SK-N-SH treated with all-trans-retinoic acid at 6 μM for 48 hours (cell line): ENCODE measurements at regions not wholly inside any gene's neighbourhood (a gene's known extent, or its start where the extent isn't known, plus 50 kb on each side); places are given as distances from the start of the nearest gene placed in this dataset.

Experiments
- ATAC-seq: fragments of 200-7000 bp; cut with Tn5 transposase; 3 replicates; pipeline ENCODE4 v1.9.1; 2020; ENCODE audit warnings: mild to moderate bottlenecking, moderate library complexity
- ARNTL ChIP-seq: fragments of 450-650 bp; formaldehyde crosslinking; IDR thresholded peaks from 2 replicates; pipeline ENCODE4 v1.5.0; 2020; ENCODE audit warnings: low read depth, mild to moderate bottlenecking, moderate library complexity, borderline replicate concordance
- BACH2 ChIP-seq: fragments of 250-450 bp; sonication (Bioruptor Pico); IDR thresholded peaks from 2 replicates; pipeline ENCODE4 v1.9.0; 2021; ENCODE audit warnings: mild to moderate bottlenecking, borderline replicate concordance
- CREB5 ChIP-seq: fragments of 250-450 bp; sonication (Bioruptor Pico); IDR thresholded peaks from 2 replicates; pipeline ENCODE4 v1.5.1; 2020; ENCODE audit warnings: low read depth, mild to moderate bottlenecking, moderate library complexity
- CSDC2 ChIP-seq: fragments of 250-450 bp; sonication (Bioruptor Pico); IDR thresholded peaks from 2 replicates; pipeline ENCODE4 v1.5.0; 2020; ENCODE audit warnings: mild to moderate bottlenecking, moderate library complexity
- ESRRG ChIP-seq: fragments of 250-450 bp; sonication (Bioruptor Pico); IDR thresholded peaks from 2 replicates; pipeline ENCODE4 v1.6.1; 2021; ENCODE audit warnings: mild to moderate bottlenecking
- GLIS3 ChIP-seq: fragments of 250-450 bp; sonication (Bioruptor Pico); IDR thresholded peaks from 2 replicates; pipeline ENCODE4 v1.5.0; 2020; ENCODE audit warnings: mild to moderate bottlenecking, moderate library complexity
- ISL1 ChIP-seq: fragments of 250-450 bp; sonication (Bioruptor Pico); IDR thresholded peaks from 2 replicates; pipeline ENCODE4 v2.1.2; 2022; ENCODE audit warnings: mild to moderate bottlenecking, moderate library complexity
- OSR1 ChIP-seq: fragments of 250-450 bp; sonication (Bioruptor Pico); IDR thresholded peaks from 2 replicates; pipeline ENCODE4 v1.8.0; 2022; ENCODE audit warnings: moderate library complexity, mild to moderate bottlenecking, inconsistent platforms
- PPARA ChIP-seq: fragments of 250-450 bp; sonication (Bioruptor Pico); IDR thresholded peaks from 2 replicates; pipeline ENCODE4 v1.5.0; 2020; ENCODE audit warnings: mild to moderate bottlenecking, borderline replicate concordance
- RARB ChIP-seq: fragments of 250-450 bp; sonication (Bioruptor Pico); IDR thresholded peaks from 2 replicates; pipeline ENCODE4 v1.8.0; 2021; ENCODE audit warnings: mild to moderate bottlenecking, moderate library complexity
- SNAI2 ChIP-seq: fragments of 250-450 bp; sonication (Bioruptor Pico); IDR thresholded peaks from 2 replicates; pipeline ENCODE4 v1.5.0; 2020; ENCODE audit warnings: mild to moderate bottlenecking, moderate library complexity
- TOX ChIP-seq: fragments of 250-450 bp; sonication (Bioruptor Pico); IDR thresholded peaks from 2 replicates; pipeline ENCODE4 v1.8.0; 2021; ENCODE audit warnings: mild to moderate bottlenecking, moderate library complexity, borderline replicate concordance
- TSHZ2 ChIP-seq: fragments of 250-450 bp; sonication (Bioruptor Pico); IDR thresholded peaks from 2 replicates; pipeline ENCODE4 v1.5.0; 2020; ENCODE audit warnings: mild to moderate bottlenecking, moderate library complexity
- ZC3H10 ChIP-seq: fragments of 250-450 bp; sonication (Bioruptor Pico); IDR thresholded peaks from 2 replicates; pipeline ENCODE4 v1.5.1; 2021; ENCODE audit warnings: mild to moderate bottlenecking, moderate library complexity
- ZFP3 ChIP-seq: fragments of 250-450 bp; sonication (Bioruptor Pico); IDR thresholded peaks from 2 replicates; pipeline ENCODE4 v1.5.0; 2020; ENCODE audit warnings: mild to moderate bottlenecking, moderate library complexity
- ZFP30 ChIP-seq: fragments of 450-650 bp; formaldehyde crosslinking; IDR thresholded peaks from 2 replicates; pipeline ENCODE4 v1.5.0; 2022; ENCODE audit warnings: mild to moderate bottlenecking, moderate library complexity
- ZNF70 ChIP-seq: fragments of 450-650 bp; formaldehyde crosslinking; IDR thresholded peaks from 2 replicates; pipeline ENCODE4 v1.5.0; 2020; ENCODE audit warnings: mild to moderate bottlenecking, moderate library complexity
- ZNF8 ChIP-seq: fragments of 450-650 bp; formaldehyde crosslinking; IDR thresholded peaks from 2 replicates; pipeline ENCODE4 v1.5.0; 2020; ENCODE audit warnings: mild to moderate bottlenecking, moderate library complexity
- TF ChIP-seq, protein P1 (sequence below): fragments of 250-450 bp; sonication (Bioruptor Pico); IDR thresholded peaks from 2 replicates; pipeline ENCODE4 v1.8.0; 2021; ENCODE audit warnings: low read depth, mild to moderate bottlenecking, moderate library complexity, borderline replicate concordance
- TF ChIP-seq, protein P2 (sequence below): fragments of 250-450 bp; sonication (Bioruptor Pico); IDR thresholded peaks from 2 replicates; pipeline ENCODE4 v1.5.1; 2021; ENCODE audit warnings: mild to moderate bottlenecking, moderate library complexity
- TF ChIP-seq, protein P3 (sequence below): fragments of 250-450 bp; sonication (Bioruptor Pico); IDR thresholded peaks from 2 replicates; pipeline ENCODE4 v1.8.0; 2020; ENCODE audit warnings: mild to moderate bottlenecking, moderate library complexity, borderline replicate concordance

DNA sequence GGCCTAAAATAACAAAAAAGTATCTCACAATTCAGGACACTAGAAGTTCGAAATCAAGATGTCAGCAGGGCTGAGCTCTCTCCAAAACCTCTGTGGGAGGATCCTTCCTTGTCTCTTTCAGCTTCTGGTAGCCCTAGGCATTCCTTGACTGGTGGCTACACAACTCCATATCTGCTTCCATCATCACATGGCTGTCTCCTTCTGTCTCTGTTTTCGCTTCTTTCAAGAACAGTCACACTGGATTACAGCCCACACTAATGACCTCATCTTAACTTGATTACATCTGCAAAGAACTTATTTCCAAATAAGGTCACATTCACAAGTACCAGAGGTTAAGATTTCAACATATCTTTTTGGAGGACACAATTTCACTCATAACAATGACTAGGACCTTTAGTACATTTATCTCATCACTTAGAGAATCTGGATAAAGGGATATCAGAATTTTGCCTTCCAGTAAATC, 275.2 kb downstream of the IRS1 start:
- no peak; the same call in 2 of the 3 replicates for ATAC-seq
- TF ChIP-seq, protein P1, sequence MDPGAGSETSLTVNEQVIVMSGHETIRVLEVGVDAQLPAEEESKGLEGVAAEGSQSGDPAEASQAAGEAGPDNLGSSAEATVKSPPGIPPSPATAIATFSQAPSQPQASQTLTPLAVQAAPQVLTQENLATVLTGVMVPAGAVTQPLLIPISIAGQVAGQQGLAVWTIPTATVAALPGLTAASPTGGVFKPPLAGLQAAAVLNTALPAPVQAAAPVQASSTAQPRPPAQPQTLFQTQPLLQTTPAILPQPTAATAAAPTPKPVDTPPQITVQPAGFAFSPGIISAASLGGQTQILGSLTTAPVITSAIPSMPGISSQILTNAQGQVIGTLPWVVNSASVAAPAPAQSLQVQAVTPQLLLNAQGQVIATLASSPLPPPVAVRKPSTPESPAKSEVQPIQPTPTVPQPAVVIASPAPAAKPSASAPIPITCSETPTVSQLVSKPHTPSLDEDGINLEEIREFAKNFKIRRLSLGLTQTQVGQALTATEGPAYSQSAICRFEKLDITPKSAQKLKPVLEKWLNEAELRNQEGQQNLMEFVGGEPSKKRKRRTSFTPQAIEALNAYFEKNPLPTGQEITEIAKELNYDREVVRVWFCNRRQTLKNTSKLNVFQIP (CRISPR knock-in tag) = no peak
- TF ChIP-seq CREB5 (CRISPR knock-in tag) = no peak
- TF ChIP-seq ZNF70 = no peak
- TF ChIP-seq ISL1 (CRISPR knock-in tag) = no peak
- TF ChIP-seq ZNF8 (CRISPR knock-in tag) = no peak
- TF ChIP-seq, protein P2, sequence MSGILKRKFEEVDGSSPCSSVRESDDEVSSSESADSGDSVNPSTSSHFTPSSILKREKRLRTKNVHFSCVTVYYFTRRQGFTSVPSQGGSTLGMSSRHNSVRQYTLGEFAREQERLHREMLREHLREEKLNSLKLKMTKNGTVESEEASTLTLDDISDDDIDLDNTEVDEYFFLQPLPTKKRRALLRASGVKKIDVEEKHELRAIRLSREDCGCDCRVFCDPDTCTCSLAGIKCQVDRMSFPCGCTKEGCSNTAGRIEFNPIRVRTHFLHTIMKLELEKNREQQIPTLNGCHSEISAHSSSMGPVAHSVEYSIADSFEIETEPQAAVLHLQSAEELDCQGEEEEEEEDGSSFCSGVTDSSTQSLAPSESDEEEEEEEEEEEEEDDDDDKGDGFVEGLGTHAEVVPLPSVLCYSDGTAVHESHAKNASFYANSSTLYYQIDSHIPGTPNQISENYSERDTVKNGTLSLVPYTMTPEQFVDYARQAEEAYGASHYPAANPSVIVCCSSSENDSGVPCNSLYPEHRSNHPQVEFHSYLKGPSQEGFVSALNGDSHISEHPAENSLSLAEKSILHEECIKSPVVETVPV (CRISPR knock-in tag) = no peak
- no peak for TF ChIP-seq ZC3H10
- no peak for TF ChIP-seq OSR1 (CRISPR knock-in tag)
- no peak for TF ChIP-seq ESRRG
- TF ChIP-seq PPARA (CRISPR knock-in tag) = no peak
- no peak for TF ChIP-seq SNAI2
- no peak for TF ChIP-seq TSHZ2
- TF ChIP-seq ARNTL (CRISPR knock-in tag) = no peak
- TF ChIP-seq, protein P3, sequence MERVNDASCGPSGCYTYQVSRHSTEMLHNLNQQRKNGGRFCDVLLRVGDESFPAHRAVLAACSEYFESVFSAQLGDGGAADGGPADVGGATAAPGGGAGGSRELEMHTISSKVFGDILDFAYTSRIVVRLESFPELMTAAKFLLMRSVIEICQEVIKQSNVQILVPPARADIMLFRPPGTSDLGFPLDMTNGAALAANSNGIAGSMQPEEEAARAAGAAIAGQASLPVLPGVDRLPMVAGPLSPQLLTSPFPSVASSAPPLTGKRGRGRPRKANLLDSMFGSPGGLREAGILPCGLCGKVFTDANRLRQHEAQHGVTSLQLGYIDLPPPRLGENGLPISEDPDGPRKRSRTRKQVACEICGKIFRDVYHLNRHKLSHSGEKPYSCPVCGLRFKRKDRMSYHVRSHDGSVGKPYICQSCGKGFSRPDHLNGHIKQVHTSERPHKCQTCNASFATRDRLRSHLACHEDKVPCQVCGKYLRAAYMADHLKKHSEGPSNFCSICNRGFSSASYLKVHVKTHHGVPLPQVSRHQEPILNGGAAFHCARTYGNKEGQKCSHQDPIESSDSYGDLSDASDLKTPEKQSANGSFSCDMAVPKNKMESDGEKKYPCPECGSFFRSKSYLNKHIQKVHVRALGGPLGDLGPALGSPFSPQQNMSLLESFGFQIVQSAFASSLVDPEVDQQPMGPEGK = no peak
- TF ChIP-seq TOX = no peak
- no peak for TF ChIP-seq GLIS3 (CRISPR knock-in tag)
- no peak for TF ChIP-seq RARB (CRISPR knock-in tag)
- TF ChIP-seq ZFP3 (CRISPR knock-in tag) = no peak

DNA sequence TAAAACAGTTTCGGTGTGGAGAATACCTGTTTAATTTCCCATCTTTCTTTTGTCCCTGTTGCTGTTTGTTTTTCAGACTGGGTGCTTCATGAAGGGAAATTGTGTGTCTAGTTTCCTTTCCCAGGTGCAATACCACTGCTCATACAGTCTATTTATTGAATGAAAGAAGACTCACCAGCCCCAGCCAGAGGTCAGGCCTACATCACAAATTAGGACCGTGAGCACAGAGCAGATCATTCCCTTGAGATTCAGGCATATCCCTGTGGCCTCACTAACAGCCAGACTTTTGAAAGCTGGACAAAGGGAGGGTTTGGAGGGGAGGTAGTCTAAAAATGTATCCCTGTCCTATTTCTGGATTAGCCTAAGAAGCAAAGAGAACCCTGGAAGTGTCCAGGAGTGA, 278.9 kb downstream of the IRS1 start:
- TF ChIP-seq ZFP30 (CRISPR knock-in tag) (no peak), TOX (no peak), ZC3H10 (no peak), ESRRG (no peak), ISL1 (CRISPR knock-in tag) (no peak), ARNTL (CRISPR knock-in tag) (no peak), CSDC2 (CRISPR knock-in tag) (no peak), ZFP3 (CRISPR knock-in tag) (no peak), GLIS3 (CRISPR knock-in tag) (no peak), OSR1 (CRISPR knock-in tag) (no peak)
- ATAC-seq = no peak

- no peak for TF ChIP-seq RARB (CRISPR knock-in tag)
- TF ChIP-seq CREB5 (CRISPR knock-in tag) = no peak
- TF ChIP-seq ZC3H10 = no peak
- no peak for TF ChIP-seq ARNTL (CRISPR knock-in tag)
- no peak for TF ChIP-seq ESRRG
- TF ChIP-seq, protein P1 (CRISPR knock-in tag) = no peak
- TF ChIP-seq BACH2 = no peak
- no peak for TF ChIP-seq CSDC2 (CRISPR knock-in tag)
- no peak for TF ChIP-seq ZFP3 (CRISPR knock-in tag)
- TF ChIP-seq, protein P3 = no peak
- TF ChIP-seq ZNF70 = no peak
Measured at GRCh38 chr2:226515344-226516055, 284.1 kb downstream of the IRS1 start.

More at GRCh38 chr2:226515344-226516055, 284.1 kb downstream of the IRS1 start:
- ATAC-seq = peak; percentile 82
